GM18526 (cell line): ENCODE measurements at regions not wholly inside any gene's neighbourhood (a gene's known extent, or its start where the extent isn't known, plus 50 kb on each side); places are given as distances from the start of the nearest gene placed in this dataset.

Source experiments
- POLR2A ChIP-seq: IDR thresholded peaks from 3 replicates; pipeline ENCODE4 v1.6.1; 2011; ENCODE audit not compliant: insufficient read length; ENCODE audit errors: extremely low read depth

- TF ChIP-seq POLR2A, result no peak
These were observed 54.3 kb upstream of the CBLB start for GRCh38 chr3:105923140-105923539.

- no peak for TF ChIP-seq POLR2A
These were observed 58.9 kb upstream of the CBLB start for GRCh38 chr3:105927741-105928140.

- TF ChIP-seq POLR2A, result no peak
These were observed 61.9 kb upstream of the CBLB start for GRCh38 chr3:105930733-105931132.

DNA sequence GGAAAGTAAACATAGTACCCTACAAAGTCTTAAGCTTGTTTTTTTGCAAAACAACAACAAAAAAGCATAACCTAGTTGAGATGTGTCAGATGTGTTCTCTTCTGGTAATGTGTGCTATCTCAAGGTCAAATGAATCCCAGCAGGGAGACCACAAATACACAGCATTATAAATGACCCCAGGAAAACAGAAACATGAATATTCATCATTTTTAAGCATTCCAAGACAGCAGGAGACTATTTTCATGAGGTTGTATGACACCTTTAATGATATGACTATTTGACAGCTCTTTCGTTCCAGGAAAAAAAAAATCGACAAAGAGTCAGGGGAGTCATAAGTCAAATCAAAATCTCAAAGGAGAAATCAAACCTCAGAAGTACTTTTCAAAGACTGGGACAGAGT, 62.7 kb upstream of the CBLB start:
- TF ChIP-seq POLR2A, result no peak

DNA sequence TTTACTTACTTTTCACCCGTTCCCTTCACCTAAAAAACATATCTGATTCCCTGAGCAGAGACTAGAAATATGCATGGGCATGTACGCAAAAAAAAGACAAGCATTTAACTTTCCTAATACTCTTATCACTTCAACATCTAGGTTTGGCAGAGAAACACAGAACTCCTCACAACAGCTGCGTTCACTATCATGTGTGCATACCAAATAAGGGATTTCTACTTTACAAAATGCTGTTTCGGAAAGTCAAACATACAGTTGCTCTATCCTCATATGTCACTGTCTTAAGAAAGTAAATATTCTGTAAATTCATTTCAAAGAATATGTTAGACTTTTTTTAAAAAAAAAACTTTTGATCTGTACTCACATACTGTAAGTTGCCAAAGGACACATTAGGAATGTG, 65.1 kb upstream of the CBLB start:
- no peak for TF ChIP-seq POLR2A

GRCh38 chr3:105938101-105938500, 69.3 kb upstream of the CBLB start:
- TF ChIP-seq POLR2A, result no peak

DNA sequence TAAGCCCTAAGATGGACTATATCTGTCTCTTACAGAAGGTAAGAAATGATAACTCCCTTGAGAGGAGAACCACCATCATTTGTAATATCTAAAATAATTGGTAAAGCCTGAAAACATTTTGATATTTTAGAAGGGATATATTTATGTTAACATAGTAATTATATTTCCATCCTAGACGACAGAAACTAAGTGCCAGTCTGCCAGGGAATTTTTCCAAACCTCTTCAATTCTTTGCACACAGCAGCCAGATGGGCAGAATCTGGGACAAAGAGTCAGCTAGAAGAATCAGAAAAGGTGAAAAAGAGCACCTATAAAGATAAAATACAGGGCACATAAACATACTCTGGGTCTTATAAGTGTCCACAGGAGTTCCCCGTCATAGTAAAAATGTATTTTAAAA, 70.0 kb upstream of the CBLB start:
- TF ChIP-seq POLR2A, result no peak

GRCh38 chr3:105944276-105944675, 75.5 kb upstream of the CBLB start:
- no peak for TF ChIP-seq POLR2A

- TF ChIP-seq POLR2A, result no peak
These were observed 75.9 kb upstream of the CBLB start for GRCh38 chr3:105944721-105945120.

DNA sequence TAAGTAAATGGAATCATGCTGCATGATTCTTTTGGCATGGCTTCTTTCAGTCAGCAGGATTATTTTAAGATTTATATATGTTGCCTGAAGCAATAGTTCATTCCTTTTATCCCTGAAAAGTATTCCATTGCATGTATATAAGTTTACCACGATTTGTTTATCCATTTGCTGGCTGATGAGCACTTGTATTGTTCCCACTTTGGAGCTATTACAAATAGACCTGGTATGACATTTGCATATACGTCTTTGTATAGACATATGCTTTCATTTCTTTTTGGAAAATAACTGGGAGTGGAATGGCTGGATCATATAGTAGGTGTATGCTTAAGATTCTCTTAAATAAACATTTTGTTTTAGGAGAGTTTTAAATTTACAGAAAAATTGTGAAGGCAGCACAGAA, 79.3 kb upstream of the CBLB start:
- no peak for TF ChIP-seq POLR2A

DNA sequence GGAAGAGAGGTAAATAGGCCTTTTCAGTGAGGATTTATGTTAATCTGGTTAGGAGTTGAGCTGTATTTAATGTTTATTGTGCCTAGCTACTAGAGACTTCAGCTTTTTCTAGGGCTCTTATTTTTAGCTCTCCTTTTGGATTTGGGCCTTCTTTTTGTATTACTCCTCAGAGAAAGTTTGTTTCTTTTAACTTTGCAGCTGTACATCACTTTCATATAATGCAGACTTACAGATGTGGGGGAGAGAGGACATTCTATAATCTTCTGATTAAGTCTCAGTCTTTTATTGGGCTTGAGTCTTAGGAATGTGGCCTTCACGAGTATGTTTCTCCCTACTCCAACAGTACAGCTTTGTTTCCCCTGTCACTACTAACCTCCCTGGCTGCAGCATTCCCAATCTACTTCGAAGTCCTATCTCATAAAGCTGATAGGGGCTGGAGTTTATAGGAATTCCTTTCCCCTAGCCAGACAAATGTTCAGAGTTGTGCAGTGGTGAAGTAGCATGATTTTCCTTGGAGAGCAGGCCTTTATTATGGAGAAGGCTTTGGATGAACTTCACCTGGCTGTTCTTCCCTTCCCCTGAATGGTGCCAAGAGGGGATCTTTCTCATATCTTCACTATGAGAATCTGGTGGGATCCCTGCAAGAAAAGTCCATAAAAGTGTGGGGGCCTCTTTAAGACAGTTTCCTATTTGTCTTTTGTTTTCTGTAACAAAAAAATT, 82.2 kb upstream of the CBLB start:
- TF ChIP-seq POLR2A, result no peak

DNA sequence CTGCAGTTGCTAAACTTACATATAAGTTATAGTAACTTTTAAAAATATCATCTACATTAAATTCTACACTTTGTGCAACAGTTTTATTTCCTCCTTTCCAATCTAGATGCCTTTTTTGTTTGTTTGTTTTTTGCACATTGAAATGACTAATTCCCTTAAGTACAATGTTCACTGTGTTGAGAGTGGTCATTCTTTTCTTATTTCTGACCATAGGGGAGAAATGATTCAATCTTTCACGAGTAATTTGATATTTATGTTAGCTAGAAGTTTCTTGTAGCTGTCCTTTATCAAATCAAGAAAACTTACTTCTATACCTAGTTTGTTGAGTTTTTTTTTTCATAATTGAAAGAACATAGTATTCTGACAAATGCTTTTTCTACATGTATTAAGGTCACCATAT, 85.0 kb upstream of the CBLB start:
- TF ChIP-seq POLR2A, result no peak

DNA sequence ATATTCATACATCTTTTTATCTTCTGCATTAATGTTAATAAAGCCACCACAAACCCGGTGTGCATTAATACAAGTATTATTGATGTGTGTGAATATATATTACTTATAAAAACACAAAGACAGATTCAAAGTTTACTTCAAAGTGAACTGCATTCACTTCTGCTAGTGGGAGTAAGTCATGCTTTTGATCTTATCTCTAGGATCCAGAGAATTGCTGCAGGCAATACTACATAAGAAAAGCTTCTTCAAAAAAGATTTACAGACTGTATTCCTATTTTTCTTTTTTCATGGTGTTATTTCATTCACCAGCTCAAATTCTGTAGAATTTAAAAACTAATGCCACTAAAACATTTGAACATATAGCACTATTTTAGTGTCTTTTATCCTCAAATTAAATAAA, 87.5 kb upstream of the CBLB start:
- no peak for TF ChIP-seq POLR2A

DNA sequence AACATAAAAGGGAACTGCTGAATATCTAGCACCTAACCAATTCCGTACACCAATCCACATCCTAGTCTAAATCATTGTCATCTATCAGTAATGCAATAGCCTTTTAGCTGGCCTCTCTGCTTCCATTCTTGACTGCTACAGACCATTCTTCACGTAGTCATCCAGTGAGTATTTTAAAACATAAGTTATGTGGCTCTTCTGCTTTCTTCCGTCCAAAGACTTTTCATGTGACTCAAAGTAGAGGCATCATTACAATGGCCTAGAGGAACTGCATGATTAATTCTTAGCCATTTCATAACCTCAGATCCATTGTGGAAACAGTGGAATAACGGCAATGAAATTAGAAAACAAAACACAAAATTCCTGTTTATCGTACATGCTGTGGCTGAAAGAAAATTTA, 88.9 kb upstream of the CBLB start:
- no peak for TF ChIP-seq POLR2A

DNA sequence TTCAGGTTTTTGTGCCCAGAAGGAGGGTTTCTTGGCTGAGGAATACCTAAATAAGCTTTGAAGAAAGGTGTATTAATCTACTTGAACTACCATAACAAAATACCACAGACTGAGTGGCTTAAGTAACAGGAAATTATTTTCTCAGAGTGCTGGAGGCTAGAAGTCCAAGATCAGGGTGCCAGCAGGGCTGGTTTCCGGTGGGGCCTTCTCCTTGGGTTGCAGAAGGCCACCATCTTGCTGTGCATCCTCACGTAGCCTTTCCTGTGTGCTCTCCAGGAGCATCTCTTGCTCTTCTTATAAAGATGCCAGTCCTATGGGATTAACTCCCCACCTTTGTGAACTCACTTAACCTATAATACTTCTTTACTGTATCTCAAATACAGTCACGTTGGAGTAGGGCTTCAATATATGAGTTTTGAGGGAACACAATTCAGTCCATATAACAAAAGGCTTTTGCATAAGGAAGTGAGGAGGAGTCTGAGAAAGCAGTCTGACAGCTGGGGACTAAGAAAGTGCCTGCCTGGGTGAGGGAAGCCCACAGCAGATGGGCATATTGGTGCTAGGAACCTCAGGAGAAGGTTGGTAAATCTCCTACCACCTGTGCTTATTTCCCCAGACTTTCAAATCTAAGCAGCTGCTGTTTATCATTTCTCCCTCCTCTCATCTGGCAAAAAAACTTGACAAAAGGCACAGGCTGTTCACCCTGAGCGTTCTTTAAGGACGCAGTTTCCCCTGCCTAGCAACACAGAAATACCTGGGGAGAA, 89.6 kb upstream of the CBLB start:
- TF ChIP-seq POLR2A, result no peak

DNA sequence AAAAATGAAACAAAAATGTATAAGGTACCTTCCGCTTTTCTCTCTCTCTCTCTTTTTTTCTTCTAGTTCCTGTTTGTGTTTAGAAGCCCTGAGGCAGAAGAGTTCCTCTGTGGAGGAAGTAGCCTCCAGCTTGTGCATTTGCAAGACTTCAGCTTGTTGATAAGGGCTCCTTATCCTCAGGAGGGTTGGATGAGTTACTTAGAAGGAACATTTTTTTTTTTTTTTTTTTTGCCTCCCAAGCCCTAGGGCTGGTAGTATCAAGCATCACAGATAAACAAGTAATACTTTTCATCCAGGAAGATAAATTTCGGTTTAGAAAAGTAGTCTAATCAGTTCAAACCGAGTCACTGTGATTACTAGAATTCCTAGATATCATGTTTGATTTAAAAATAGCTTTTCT, 91.0 kb upstream of the CBLB start:
- TF ChIP-seq POLR2A, result no peak

GRCh38 chr3:105960381-105960780, 91.6 kb upstream of the CBLB start:
- no peak for TF ChIP-seq POLR2A

DNA sequence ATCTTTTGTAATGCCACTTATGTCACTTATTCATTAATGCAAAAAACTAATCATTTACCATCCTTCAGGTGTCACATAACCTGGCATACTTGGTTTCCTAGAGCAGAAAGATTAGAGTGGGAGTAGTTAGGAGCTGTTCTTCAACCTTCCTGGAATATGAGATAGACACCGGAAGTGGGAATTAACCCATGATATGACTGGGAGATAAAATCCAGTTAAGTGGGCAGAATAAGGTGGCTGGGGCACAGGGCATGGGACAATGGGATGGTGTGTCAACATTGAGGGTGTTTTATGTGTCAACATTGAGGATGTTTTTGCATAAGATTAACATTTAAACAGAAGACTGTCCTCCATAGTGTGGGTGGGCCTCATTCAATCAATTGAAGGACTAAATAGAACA, 94.3 kb upstream of the CBLB start:
- TF ChIP-seq POLR2A, result no peak

DNA sequence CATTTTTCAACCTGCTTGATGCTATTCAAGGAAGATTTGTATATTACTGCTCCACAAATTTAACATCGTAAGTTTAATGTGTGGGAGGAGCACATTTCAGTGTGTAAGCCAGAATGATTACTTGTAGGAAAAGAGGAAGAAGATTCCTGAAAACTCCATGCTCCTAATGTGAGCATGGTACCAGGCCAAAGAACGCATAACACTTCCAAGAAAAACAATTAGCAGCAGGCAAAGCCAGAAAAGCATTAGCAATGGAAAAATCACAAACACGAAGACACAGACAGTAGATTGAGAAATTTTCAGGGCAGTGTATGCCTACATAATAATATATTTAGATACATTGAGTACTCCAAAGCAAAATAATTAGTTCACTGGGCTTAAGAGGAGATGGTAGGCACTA, 96.6 kb upstream of the CBLB start:
- TF ChIP-seq POLR2A, result no peak
